Activated T-cell treated with anti-CD3 and anti-CD28 coated beads for 4 hours (primary cell): ENCODE measurements at regions not wholly inside any gene's neighbourhood (a gene's known extent, or its start where the extent isn't known, plus 50 kb on each side); places are given as distances from the start of the nearest gene placed in this dataset.
"Not testable (repeated sequence)": the region's sequence is repeated elsewhere in the genome, so short reads cannot be mapped to it uniquely, and the experiment has no call there.

Experiments used
- DNase-seq: peaks from one replicate; pipeline ENCODE4 v3.0.0-alpha.2; 2020

DNA sequence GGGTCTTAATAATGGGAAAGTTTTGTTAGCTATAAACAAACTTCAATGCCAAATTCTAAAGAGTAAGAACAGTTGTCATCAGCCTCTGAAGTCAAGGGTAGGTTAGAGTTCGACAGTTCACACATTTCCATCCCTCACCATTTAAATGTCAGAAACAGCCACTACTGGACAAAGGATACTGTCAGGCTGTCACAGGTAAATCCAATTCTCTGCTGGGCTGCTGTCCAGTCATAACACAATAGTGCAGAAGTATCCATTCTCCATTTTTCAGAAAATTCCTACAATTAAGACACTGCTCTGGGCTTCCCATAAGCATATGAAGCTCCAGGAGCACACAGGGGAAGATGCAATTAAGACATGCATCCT lies 221.4 kb downstream of the RPS29 start:
- no peak for DNase-seq

DNA sequence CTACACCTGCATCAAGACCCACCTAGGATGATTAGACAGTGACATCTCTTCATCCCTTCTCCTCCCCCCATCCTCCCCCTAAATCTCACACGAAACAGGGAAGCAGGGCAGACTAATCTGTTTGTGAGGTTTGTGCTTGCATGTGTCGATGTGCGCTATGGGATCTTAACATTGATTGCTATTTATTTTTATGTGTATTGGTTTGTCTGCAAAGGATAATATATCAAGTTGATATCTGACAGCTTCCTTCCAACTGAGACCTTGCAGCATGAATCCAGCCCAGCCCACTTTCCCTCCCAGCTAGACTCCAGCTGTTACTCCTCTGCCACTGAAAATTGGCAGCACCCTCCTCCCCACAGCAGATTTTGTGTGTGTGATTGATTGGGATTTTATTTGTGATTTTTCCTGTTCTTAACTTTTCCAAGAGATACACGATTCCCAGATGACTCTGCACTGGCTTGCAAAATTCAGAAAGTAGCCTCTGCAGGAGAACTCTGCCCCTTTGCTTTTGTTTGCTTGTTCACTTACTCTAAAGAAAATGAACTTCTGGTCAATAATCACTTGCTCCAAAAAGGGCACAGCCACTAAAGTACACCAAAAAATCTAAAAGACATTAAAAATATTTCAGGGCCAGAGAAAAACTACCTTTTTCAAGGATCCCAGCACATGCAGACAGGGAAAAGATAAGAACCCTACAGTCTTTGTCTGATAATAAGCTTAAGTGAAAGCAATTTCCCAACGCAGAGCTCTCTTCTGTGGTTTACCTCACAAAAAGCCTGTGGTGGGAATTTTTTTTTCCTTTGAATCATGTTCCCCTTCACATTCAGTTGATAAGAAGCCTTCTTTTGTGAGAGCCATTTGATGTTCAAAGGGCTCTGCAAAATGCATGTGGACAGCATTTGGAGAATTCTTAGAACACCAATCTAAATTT lies 222.1 kb downstream of the RPS29 start:
- DNase-seq = no peak

DNA sequence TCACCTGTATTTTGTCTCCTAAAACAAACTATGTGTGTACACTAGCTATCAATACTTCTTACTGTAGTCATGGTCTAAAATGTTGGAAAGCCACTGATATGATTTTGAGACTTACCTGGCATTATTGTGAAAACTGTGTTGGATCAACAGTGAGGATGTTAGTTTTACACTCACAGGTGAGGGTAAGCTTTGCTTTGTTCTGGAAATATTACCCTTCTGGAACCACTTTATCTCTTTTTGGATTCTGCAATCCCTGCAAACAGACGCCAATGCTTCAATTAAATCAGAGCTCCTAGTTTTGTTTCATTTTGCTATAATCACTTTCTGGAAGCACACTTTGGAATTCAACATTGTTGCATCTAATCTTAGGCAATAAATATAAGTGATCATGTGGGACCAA lies 223.3 kb downstream of the RPS29 start:
- DNase-seq = no peak

DNA sequence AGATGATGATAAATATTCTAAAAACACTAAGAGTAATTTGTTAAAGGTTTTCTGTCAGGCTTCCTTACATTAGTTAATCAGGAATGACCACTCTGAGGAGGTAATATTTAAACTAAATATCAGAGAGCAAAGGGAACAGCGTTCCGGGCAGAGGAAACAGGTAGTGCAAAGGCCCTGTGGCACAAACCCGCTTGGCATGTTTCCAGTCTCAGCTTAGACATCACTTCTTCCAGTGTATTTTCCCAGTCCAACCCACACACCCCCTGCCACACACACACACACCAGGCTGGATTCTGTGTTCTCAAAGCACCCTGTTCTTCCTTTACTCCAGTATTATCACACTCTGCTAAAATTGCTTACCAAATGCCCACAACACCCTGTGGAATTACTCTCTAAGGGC lies 247.1 kb downstream of the RPS29 start:
- no peak for DNase-seq

DNA sequence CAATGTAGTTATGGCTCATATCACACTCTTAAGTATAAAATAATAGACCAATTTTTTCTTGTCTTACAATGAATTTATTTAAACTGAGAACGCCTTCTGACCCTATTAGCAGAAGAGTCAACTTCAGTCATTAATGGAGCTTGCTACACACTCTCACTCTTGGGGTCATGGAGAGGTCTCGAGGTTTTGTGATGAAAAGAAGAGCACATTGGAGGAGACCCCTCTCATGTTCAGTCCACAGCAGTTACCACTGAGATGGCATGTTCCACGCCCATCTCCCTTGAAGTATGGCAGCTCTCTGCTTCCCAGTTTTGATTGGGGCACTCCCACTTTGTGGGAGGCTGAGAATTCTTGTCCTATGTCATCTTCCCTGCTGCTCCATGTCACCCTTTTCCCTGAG lies 266.4 kb downstream of the RPS29 start:
- DNase-seq = no peak

DNA sequence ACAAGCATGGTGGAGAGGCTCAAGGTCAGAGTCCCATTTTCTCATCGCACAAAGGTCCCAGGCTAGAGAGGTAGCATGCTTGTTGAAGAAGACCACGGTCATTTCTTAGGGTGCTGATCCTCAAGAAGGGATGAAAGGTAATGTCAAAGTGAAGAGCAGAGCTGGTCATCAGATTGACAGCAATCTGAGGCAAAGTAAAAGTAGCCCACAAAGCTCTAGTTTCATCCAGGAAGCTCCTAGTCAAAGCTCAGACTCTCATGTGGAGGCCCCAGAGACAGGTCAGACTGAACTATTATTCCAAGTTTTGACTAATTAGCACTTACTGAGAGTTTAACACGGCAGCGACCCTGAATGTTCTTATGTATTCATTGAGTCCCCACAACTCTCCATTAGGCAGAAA lies 270.6 kb downstream of the RPS29 start:
- DNase-seq = no peak

DNA sequence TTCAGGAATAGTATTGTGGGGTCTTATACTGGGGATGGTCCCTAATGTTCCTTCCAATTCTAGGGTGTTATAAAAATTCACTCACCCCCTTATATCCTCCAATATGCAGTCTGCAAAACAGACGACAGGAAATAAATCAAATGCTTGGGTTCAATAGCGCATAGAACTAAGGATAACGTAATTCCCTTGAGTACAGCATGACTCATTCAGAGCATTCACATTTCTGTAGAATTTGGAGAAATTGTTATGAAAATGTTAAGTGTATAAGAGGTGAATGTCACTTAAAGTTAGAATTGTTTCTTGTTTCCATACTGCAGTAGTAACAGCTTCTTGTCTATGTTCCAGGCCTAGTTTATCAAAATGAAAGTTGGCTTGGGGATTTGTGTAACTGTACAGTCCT lies 271.4 kb downstream of the RPS29 start:
- DNase-seq = no peak

DNA sequence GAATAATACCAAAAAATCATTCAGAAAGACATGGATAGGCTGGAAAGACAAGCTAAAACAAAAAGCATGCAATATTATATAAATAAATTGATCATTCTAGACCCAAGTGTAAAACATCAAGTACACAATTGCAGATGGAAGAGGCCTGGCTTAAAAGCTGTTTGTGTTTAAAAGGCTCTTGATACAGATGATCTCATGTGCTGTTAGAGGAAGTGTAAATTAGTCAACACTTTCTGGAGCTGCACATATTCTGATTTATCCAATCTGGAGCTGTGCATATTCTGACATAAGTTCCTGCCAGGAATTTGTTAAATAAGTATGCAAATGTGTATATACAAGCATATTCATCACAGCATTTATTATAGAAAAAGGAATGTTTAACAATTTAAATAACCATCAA lies 273.1 kb downstream of the RPS29 start:
- no peak for DNase-seq

DNA sequence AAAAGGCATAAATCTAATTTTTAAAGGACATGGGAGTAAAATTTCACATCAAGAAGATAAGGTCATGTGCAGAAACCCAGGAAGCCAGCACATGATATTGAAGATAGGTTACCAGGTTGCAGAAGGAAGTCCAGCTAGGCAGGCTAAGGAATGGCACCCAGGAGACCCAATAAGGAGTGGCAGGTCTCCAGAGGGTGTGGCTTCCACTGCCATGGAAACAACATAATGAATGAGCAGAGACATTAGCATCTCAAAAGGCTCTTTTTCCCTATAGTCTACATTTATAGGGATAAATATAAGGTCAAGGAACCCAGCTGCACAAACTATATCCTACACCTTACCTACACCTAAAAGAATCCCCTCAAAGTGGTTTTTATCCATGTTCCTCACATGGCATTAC lies 275.9 kb downstream of the RPS29 start:
- no peak for DNase-seq

DNA sequence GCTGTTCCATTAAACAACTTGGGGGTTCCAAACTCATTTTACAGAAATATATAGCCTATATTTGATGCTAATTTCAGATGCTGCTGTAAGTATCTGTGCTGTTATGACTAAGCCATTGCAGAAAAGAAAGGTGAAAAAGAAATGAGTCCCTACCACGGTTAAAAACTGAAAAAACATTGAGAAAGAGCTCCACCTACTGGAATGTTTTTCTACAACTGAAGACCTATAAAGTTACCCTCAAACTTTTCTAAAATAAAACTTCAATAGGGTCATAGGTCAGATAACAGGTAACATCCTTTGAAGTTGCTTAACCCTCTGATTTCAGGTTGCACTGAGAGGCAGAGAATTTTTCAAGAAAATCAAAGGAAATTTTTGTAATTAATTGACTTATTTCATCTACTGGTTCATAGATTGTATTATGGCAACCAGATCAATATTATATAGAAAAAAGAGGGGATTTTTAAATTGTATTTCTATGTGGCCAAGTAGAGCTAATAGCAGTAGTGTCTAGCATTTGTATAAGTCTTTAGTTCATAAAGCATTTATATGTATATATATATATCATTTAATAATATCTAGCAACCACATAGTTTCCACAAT lies 279.9 kb downstream of the RPS29 start:
- no peak for DNase-seq

DNA sequence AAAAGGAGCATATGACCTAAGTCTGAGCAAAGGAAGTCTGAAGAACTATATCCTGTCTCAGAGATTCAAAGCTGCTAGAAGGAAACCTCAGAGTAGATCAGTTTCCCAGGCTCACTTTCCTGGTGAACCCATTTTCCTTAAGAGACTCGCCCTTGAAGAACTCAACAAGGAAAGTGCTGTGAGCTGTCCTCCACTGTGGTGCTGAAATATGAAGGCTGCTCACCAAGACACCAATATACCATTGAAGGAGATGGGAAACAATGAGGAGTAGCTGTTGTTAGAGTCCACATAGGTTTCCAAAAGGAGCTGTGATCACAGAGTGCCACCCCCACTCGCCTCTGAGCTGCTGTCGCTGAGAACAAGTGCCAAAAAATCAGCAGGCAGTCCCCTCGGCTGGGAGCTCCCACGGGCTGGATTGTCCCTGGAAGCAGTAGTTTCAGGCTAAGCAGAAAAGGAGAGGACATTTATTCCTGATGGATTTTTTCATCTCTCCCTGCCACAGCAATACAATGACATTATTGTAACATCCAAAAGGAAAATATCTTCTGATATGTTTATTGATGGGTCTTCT lies 282.1 kb downstream of the RPS29 start:
- DNase-seq = no peak

DNA sequence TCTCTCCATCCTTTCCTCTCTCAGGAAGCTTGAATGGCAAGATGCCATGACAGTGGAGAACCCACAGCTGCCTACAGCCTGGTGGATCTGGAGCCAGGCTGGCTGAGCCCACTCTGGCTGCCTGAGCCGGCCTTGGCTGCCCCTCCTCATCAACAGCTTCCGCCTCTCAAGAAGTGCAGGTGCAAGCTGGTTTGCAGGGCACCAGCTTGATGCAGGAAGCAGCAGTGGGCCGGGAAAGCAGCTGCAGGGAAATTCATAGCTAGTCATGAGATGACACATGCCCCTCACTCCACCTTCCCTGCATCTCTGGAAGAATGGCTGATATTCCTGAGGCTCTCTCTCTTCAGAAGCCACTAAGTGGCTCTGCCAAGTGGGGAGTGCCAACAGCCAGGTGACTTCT lies 289.1 kb downstream of the RPS29 start:
- no peak for DNase-seq

DNA sequence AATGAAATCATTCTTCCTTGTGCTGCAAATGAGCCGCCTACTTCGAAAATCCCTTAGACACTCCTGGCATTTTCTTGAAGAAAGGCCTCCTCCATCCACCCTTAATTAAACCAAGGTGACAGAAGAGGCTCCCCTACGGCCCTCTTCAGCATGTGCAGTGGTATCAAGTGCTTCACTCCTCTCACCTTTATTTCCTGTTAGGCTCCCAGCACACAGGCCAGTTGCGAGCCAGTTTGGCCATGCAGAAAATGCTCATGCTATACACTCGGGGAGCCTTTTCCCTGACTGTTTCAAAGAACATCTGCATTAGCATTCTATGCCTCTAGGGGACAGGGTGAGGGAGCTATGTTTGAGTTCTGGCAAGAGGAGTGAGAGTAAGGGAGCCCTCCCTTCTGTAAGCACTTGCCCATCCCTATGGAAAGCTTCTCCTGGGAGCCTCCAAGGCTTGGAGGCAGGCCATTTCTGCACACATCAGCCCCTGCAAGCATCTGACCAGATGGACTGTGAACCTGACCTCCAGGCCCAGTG lies 291.5 kb downstream of the RPS29 start:
- DNase-seq = no peak

DNA sequence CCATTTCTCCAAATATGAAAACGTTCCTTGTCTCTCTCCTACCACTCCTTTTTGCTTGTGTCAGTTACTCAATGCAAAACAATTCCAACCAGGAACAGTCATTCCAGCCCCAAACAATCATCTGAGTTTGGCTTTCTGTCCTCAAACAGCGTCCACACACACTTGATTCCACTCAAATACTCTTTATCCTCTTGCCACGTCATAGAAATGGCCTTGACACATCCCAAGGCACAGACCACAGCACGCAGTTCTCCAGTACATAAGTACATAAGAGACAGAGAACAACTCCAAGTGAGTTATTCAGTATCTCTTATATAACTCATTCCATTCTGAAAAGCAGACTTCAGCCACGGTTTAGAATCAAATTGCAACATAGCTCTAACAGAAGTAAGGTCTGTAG lies 299.2 kb downstream of the RPS29 start:
- no peak for DNase-seq

DNA sequence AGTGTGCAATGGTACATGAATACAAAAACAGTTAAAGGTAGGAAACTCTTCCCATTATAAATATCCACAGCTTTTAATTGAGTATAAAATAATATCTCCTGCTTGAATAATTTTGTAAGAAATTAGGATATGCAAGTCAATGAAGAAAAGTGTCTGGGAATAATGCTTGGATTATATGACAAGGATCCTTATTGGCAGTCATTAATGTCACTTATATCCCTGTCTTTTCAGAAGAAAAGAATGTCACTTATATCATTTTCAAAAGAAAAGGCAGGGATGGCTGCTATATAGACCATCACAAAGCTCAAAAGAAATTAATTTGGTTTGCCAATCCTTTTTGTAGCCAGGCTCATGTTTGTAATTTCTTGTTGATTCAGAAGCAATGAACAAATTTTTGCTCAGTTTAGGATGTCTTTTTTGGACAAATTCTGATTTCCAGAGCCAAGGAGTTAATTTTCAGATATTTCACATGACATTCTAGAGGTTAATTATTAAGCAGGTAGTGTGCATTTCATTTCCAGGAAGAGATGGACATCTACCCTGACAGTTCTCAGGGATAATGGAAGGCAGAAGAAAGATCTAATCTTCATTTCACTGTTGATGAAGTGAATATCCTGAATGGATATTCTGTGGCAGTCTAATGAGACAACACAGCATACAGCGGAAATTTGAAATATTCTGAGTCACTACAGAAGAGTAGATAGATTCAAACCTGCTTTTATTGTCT lies 299.8 kb downstream of the RPS29 start:
- no peak for DNase-seq

DNA sequence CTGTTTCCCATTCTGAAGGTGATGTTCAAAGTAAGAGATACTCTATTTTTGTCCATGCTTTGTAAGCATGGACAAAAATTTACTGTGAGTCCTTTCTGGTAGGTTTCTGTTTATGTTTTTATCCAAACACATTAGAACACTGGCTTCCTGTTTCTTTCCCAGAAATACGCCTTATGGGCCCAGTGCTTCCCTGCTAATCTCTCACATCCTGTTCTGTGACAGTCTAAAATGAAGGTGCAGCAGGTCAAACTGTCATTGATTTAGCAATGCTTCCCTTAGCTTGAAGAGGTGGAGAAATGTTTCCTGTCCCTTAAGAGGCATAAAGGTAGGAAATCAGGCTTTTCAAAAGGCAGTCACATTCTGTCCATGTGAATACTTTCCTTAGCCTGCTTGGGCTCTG lies 305.6 kb downstream of the RPS29 start:
- DNase-seq = no peak

DNA sequence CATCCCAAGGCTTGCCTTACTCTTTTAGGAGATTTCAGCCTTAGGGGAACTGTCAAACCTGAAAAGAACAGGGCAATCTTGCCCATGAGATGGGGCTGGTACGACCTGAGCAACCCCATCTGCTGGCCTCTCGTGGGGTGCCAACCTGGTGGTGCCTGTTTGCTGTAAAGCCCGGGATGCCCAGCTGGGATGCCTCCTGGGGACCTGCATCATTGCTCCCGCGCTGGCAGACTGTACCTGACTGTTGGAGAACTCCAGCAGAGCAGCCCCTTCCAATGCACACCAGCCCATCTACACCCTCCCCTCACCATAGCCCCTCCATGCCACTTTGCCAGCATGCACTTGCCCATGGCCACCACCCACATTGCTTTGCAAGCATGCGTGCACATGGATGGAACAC lies 335.7 kb downstream of the RPS29 start:
- DNase-seq = no peak

DNA sequence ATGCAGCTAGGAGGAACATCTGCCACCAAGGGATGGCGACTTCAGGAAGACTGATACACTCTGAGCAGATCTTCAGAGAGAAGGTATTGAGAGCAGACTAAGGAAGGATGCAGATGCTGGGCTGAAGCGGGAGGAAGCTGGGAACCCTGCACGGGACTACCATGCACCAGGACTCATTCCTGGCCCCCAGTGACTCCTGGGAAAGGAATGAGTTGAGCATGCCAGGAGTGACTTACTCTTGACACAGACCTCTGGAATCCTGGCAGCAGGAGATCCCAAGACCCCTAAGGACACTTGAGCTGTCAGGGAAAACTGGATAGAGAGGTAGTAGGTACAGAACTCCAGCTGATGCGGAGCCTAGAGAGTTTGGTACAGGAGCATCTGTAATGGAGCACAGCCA lies 336.1 kb downstream of the RPS29 start:
- DNase-seq = no peak

DNA sequence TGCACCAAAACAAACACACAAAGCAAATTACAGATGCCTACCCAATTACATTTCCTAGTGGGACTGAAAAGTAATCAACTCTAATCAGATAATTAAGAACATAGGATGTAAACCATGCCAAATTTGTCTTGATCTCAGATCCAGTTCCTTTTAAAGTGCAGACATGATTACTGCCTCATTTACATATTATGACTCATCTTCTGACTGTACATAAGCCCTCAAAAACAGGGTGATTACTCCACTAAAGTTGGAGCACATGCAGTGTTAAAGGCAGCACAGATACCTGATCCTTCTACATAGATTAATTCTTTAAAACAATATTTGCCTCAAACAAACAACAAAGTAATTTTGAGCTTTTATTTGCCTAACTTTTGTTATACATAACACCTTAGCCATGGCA lies 337.2 kb downstream of the RPS29 start:
- no peak for DNase-seq

DNA sequence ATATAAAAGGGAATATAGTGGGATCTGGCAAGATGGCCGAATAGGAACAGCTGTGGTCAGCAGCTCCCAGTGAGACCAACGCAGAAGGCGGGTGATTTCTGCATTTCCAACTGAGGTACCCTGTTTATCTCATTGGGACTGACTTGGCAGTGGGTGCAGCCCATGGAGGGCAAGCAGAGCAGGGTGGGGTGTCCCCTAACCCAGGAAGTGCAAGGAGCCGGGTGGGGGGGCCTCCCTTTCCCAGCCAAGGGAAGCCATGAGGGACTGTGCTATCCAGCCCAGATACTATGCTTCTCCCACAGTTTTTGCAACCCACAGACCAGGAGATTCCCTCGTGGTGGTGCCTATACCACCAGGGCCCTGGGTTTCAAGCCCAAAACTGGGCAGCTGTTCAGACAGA lies 342.4 kb downstream of the RPS29 start:
- DNase-seq = not testable (repeated sequence)

DNA sequence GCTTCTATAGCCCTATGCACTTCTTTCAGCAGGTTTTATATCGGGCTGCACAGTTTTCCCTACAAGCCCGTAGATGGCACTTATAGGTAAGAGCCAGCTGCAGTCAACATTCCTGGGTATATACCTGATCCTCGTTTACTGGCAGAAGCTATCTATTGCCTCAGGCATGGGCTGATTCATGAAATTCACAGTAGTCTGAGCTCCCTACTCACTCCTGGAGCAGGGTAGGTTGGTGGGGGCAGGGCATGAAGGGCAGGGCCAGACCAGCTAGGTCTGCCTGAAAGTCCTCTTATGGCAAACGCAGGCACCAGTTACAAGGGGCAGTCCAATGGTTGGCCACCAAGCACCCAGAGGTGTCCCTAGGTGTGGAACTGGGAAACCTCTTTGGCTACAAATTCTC lies 345.8 kb downstream of the RPS29 start:
- DNase-seq = no peak

DNA sequence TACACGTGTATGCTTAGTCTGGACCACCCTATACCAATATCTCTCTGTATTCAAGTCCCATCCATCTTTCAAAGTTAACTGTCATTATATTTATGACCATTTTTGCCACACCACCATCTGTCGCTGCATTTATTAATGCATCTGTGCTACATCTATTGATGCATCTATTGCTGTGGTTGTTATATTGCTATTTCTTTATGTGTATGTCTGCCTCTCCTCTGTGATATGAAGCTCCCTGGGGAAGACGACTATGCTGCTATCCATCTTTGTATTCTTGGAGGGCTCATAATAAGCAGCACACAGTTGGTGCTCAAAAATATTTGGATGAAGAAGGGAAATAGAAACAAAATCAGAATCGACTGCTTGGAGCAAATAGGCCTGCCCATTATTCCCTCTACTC lies 357.6 kb downstream of the RPS29 start:
- DNase-seq = no peak

DNA sequence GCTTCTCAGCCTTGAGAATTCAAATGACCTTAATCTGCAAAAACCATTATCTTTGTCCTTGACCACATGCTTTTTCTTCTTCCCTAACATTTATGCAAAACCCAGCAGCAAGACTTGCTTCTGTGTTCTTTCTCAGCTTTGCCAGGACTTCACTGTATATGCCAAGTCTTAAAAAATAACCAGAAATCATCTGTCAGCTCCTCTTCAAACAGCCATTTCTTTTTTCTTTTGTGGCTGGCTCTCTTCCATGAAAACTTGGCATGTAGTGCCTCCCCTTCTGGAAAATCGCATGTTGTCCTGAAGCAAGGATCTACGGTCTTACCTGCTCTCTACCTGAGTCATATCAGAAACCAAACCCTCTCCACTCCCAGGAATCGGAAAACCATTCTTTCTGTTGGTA lies 364.9 kb downstream of the RPS29 start:
- DNase-seq = no peak

DNA sequence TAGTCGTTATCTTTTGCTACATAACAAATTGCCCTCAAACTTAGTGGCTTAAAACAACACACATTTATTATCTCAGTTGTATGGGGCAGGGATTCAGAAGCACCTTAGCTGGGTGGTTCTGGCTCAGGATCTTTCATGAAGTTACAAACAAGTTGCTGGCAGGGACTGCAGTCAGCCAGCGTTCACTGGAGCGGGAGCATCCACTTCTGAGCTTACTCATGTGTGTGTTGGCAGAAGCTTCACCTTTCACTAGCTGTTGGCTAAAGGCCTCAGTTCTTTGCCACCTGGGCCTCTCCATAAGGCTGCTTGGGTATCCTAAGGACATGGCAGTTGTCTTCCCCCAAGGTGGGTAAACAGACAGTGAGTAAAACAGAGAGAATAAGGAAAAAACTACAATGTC lies 365.7 kb downstream of the RPS29 start:
- no peak for DNase-seq
